CD4-positive, alpha-beta T cell (primary cell): ENCODE measurements at regions not wholly inside any gene's neighbourhood (a gene's known extent, or its start where the extent isn't known, plus 50 kb on each side); places are given as distances from the start of the nearest gene placed in this dataset.

Experiments
- ATAC-seq: fragments of 200-7000 bp; cut with Tn5 transposase; one replicate; pipeline ENCODE4 v1.10.0; 2022; ENCODE audit warnings: mild to moderate bottlenecking; ENCODE audit not compliant: poor library complexity
- CTCF ChIA-PET: fragments of 350-600 bp; sonication (Branson Sonifier 250); formaldehyde crosslinking; loops from one replicate; lab custom pipeline; 2021; ENCODE audit warnings: antibody characterized with exemption, inconsistent platforms; lab: Charles Lee
- POLR2A ChIA-PET: fragments of 350-600 bp; sonication (Branson Sonifier 250); formaldehyde crosslinking; loops from one replicate; lab custom pipeline; 2021; ENCODE audit warnings: antibody characterized with exemption, inconsistent platforms; lab: Charles Lee
- DNase-seq, 14 experiments: peaks; one replicate each; pipeline ENCODE4 v3.0.0-alpha.2; 2013 to 2020; ENCODE audit warnings: mixed read lengths in 2 of 14
- H3K27ac ChIP-seq, 2 donors: one replicate each; pipeline versions ENCODE4 v1.5.1 to v1.7.0; 2013; ENCODE audit warnings: low read length in 2 of 2, low read depth in 1 of 2, mild to moderate bottlenecking in 1 of 2
- H3K27me3 ChIP-seq, 2 experiments: 1 replicate in 1 of 2; 2 replicates in 1 of 2; pipeline versions ENCODE4 v1.6.1 to v1.7.0; 2013; ENCODE audit warnings: low read length in 2 of 2, control low read depth in 1 of 2, mild to moderate bottlenecking in 1 of 2, moderate library complexity in 1 of 2; ENCODE audit not compliant: insufficient read depth in 2 of 2, control insufficient read depth in 1 of 2
- H3K36me3 ChIP-seq: one replicate; pipeline ENCODE4 v1.6.1; 2013; ENCODE audit warnings: low read length, control low read depth; ENCODE audit not compliant: insufficient read depth
- H3K4me1 ChIP-seq: one replicate; pipeline ENCODE4 v1.6.1; 2013; ENCODE audit warnings: low read length, control low read depth; ENCODE audit not compliant: insufficient read depth
- H3K4me3 ChIP-seq: one replicate; pipeline ENCODE4 v1.5.1; 2013; ENCODE audit warnings: mild to moderate bottlenecking, low read length, moderate library complexity
- H3K9me3 ChIP-seq, 2 experiments: 1 replicate in 1 of 2; 2 replicates in 1 of 2; pipeline versions ENCODE4 v1.6.1 to v1.7.0; 2013; ENCODE audit warnings: low read length in 2 of 2, mild to moderate bottlenecking in 2 of 2, control low read depth in 1 of 2, moderate library complexity in 1 of 2; ENCODE audit not compliant: control insufficient read depth in 1 of 2, insufficient read depth in 1 of 2
- H3K27ac Mint-ChIP-seq: one replicate; pipeline ENCODE4 v1.8.0; 2020; ENCODE audit warnings: mixed read lengths
- H3K27me3 Mint-ChIP-seq: one replicate; pipeline ENCODE4 v1.8.0; 2021; ENCODE audit warnings: mixed read lengths
- H3K36me3 Mint-ChIP-seq: one replicate; pipeline ENCODE4 v1.8.0; 2021; ENCODE audit warnings: low read depth, mixed read lengths
- H3K4me1 Mint-ChIP-seq: one replicate; pipeline ENCODE4 v1.8.0; 2021; ENCODE audit warnings: low read depth, mixed read lengths
- H3K4me3 Mint-ChIP-seq: one replicate; pipeline ENCODE4 v1.8.0; 2020; ENCODE audit warnings: mild to moderate bottlenecking, mixed read lengths
- H3K9me3 Mint-ChIP-seq: one replicate; pipeline ENCODE4 v1.8.0; 2020; ENCODE audit warnings: mixed read lengths
- intact Hi-C, 2 experiments: fragments of 100-400 bp; cut with DNase I in 1 of 2; cut with micrococcal nuclease in 1 of 2; formaldehyde crosslinking; loops; one replicate each; pipeline versions ENCODE4 v1.15.1 to v1.9.0; 2023 to 2025; cut with DNase I, micrococcal nuclease
- TF ChIP-seq, protein P1 (sequence below): fragments of 200-600 bp; IDR thresholded peaks from one replicate; pipeline ENCODE4 v1.8.0; 2022; ENCODE audit warnings: antibody characterized with exemption, mild to moderate bottlenecking

DNA sequence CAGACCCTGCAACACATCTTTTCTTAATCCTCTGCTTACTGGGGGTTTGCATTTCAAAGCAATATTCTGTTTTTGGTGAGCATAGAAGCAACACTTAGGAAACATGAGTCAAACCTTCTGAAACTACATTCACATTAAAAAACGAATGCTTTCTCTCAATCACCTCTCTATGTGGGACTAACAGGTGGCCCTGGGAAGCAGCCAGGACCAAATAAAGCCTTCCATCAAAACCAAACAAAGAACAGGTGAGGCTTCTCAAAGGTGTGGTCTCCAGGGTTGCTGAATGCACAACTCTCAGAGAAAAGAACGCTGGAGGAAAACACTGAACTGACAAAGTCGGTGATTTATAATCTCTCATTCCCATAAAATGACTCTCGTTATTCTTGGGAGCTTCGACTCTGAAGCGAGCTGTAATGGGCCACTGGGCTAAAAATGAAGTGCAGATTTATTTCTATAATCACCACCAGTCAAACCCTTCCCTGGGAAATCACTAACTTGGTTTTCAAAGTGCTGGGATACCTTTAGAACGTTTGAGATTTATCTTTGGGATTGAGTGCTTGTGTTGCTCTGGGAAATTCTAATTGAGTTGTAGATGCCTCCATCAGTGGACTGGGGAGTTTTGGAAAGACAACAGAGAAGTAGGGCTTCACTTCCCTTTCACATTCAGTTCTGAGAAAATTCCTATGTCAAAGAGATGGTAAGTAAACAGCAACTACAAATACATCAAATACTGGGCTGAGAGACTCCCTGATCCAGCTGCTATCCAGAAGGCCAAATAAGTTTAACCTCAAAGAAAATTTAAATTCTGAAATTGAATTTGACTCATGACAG is 262.0 kb upstream of the TMPO start:
- Mint-ChIP-seq H3K36me3 (no peaks in the 10 kb centered on the region), H3K4me3 (no peak overlapping the region), H3K4me1 (no peaks in the 10 kb centered on the region), H3K27ac (no peak overlapping the region), H3K9me3 (no peaks in the 10 kb centered on the region), H3K27me3 (peaks cover 6% of the 10 kb centered on the region)
- CTCF ChIA-PET: no interaction called here
- no peaks in the 10 kb centered on the region for H3K4me1 ChIP-seq
- TF ChIP-seq, protein P1, sequence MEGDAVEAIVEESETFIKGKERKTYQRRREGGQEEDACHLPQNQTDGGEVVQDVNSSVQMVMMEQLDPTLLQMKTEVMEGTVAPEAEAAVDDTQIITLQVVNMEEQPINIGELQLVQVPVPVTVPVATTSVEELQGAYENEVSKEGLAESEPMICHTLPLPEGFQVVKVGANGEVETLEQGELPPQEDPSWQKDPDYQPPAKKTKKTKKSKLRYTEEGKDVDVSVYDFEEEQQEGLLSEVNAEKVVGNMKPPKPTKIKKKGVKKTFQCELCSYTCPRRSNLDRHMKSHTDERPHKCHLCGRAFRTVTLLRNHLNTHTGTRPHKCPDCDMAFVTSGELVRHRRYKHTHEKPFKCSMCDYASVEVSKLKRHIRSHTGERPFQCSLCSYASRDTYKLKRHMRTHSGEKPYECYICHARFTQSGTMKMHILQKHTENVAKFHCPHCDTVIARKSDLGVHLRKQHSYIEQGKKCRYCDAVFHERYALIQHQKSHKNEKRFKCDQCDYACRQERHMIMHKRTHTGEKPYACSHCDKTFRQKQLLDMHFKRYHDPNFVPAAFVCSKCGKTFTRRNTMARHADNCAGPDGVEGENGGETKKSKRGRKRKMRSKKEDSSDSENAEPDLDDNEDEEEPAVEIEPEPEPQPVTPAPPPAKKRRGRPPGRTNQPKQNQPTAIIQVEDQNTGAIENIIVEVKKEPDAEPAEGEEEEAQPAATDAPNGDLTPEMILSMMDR: no peak
- intact Hi-C loops: no loop called here
- no peak overlapping the region for H3K27ac ChIP-seq
- ATAC-seq (no peak), DNase-seq (no peak)
- no peaks in the 10 kb centered on the region for H3K27me3 ChIP-seq
- POLR2A ChIA-PET: no interaction called here
- H3K9me3 ChIP-seq: no peaks in the 10 kb centered on the region
- no peak overlapping the region for H3K4me3 ChIP-seq
- H3K36me3 ChIP-seq: no peaks in the 10 kb centered on the region

DNA sequence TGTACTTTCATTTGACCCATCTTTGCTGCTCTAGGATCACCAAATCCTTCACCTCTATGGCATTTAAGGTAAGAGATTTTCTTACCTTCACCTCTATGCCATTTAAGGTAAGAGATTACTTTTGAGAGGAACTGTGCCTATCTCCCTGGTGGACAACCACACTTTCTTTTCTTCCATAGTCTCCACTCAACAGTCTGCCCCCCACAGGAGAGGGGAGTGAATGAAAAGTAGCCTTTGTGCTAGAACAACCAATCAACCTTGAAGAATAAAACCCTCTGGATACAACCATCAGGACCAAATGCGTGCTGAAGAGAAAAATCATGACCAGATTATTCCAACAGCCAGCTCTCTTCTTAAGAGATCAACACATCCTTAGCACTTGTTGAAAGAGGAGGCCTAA is 258.6 kb upstream of the TMPO start:
- ChIA-PET POLR2A (no interaction called here), CTCF (no interaction called here)
- no peak overlapping the region for H3K27ac Mint-ChIP-seq
- H3K36me3 Mint-ChIP-seq: no peaks in the 10 kb centered on the region
- ATAC-seq (no peak), DNase-seq (no peak)
- no peaks in the 10 kb centered on the region for H3K27me3 Mint-ChIP-seq
- Histone ChIP-seq H3K4me1 (no peaks in the 10 kb centered on the region), H3K27ac (no peak overlapping the region), H3K36me3 (no peaks in the 10 kb centered on the region), H3K9me3 (no peaks in the 10 kb centered on the region), H3K27me3 (no peaks in the 10 kb centered on the region), H3K4me3 (no peak overlapping the region)
- no peaks in the 10 kb centered on the region for H3K9me3 Mint-ChIP-seq
- no peaks in the 10 kb centered on the region for H3K4me1 Mint-ChIP-seq
- no peak overlapping the region for H3K4me3 Mint-ChIP-seq
- TF ChIP-seq, protein P1: no peak
- intact Hi-C loops: no loop called here

DNA sequence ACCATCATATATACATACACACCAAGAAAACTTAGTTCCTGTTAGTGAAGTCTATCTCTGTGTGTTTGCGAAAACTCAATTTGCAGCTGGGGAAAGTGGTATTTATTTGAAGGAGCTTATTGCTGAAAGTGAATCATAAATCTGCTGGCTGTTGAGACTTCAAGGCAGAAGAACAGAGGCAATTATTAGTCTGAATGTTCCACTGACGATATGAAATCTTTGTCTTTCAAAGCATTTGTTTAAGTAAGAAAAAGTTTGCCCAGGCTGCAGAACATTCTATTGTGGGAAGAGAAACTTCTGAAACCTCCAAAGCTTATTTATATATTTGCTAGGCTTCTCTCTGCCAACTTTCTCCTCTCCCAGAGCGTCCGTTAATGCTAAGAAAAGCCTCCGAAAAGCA is 255.7 kb upstream of the TMPO start:
- POLR2A ChIA-PET: no interaction called here
- TF ChIP-seq, protein P1: no peak
- Histone ChIP-seq H3K27ac (no peak overlapping the region), H3K4me3 (no peak overlapping the region), H3K4me1 (no peaks in the 10 kb centered on the region), H3K27me3 (peaks cover 0 to 6% of the 10 kb centered on the region in 2 experiments), H3K9me3 (no peaks in the 10 kb centered on the region), H3K36me3 (no peaks in the 10 kb centered on the region)
- H3K27me3 Mint-ChIP-seq: peaks cover 12% of the 10 kb centered on the region
- no peaks in the 10 kb centered on the region for H3K9me3 Mint-ChIP-seq
- no peak for DNase-seq
- no peaks in the 10 kb centered on the region for H3K36me3 Mint-ChIP-seq
- H3K4me3 Mint-ChIP-seq: no peak overlapping the region
- intact Hi-C loops: no loop called here
- H3K4me1 Mint-ChIP-seq: no peaks in the 10 kb centered on the region
- CTCF ChIA-PET: interaction anchor here (0.6 kb wide), 1 partner anchor 1611 kb away, joined by 7 read pairs; no protein-coding TSS in a partner anchor
- no peak overlapping the region for H3K27ac Mint-ChIP-seq
- no peak for ATAC-seq
